ENCODE measurements at regions not wholly inside any gene's neighbourhood (a gene's known extent, or its start where the extent isn't known, plus 50 kb on each side); places are given as distances from the start of the nearest gene placed in this dataset.

GRCh38 chr17:74049167-74049966 lies 154.1 kb upstream of the RPL38 start:
- DNase-seq (ENCODE audit: low read depth) = no peak

- DNase-seq (ENCODE audit: low read depth) = no peak
These were observed 153.5 kb upstream of the RPL38 start for GRCh38 chr17:74049967-74050458.

DNA sequence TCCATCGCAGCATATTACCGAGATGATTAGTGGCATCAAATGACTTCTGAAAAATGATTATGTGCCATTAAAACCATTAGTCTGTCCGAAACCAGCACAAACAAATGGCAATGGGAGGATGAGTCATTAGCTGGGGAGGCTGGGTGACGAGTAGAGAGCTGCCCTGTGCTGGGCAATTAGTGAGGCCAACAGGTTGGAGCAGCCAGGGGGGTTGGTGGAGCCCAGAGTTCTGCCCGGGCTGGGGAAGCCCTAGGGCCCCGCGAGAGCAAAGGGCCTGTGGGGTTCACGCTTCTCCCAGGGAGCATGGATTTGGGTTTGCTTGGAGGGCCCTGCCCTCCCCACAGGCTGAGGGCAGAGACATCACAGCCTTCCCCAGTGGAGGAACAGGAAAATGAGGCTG lies 152.1 kb upstream of the RPL38 start:
- DNase-seq (ENCODE audit: low read depth) = no peak

DNA sequence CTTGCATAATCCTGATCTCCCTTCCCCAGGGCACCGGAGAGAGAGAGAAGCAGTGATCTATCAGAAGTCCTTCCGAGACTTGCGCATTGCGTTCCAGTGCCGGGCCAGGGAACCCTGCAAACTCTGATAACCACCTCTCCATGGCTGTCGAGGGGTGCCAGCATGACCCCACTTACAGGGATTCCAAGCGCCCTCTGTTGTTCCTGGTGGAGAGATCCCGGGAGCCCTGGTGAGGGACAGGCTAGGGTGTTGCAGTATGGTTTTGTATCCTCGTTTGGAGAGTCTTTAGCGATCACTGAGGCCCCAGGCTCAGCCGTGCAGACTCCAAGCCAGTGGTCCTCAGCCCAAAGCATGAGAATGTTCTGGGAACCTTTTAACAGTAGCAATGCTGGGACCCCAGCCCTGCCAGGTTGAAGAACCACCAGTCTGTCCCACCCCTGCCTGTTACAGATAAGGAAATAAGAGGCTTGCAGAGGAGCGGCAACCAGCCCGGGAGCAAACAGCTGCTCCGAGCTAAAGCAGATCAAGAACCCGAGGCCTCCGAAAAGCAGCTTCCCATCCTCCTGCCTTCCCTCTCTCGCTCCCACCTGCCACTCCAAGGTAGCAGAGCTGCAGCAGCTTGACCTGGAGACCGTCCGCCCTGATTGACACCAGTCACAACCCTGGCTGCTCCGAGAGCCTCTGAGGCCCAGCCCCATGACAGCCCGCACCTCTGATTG lies 150.3 kb upstream of the RPL38 start:
- DNase-seq (ENCODE audit: low read depth) = no peak

DNA sequence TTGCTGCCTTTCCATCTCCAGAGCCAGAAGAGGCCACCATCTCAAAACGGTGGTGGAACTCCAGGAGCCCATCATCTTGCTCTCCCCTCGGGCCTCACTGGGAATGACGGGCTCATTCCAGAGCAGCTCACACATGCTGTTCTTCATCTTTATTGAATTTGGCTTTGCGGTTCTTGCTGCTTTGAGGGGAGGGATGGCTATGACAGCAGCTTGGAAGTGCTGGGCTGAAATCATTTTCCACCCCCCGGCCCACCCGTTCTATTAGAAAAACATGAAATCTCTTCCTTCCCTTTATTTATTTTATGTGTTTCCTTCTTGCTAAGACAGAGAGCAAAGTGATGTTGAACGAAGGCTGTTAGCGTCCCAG lies 149.8 kb upstream of the RPL38 start:
- no peak for DNase-seq (ENCODE audit: low read depth)

DNA sequence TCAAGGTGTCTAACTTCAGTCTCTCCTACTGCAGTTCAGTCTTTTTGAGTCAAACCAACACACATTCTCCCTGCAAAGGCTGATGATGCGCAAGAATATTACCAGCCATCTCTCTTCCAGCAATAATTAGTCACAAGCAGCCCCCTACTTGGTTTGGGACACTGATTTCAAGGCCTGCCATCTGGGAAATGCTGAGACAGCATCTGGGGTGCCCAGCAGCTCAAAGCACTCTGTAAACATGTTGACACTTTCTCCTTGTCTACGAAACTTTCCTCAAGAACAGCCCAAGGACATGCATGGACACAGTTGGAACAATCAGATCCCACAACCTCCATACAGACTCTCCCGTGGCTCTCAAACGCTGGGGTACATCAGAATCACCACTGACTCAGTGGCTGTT lies 149.2 kb upstream of the RPL38 start:
- no peak for DNase-seq (ENCODE audit: low read depth)

DNA sequence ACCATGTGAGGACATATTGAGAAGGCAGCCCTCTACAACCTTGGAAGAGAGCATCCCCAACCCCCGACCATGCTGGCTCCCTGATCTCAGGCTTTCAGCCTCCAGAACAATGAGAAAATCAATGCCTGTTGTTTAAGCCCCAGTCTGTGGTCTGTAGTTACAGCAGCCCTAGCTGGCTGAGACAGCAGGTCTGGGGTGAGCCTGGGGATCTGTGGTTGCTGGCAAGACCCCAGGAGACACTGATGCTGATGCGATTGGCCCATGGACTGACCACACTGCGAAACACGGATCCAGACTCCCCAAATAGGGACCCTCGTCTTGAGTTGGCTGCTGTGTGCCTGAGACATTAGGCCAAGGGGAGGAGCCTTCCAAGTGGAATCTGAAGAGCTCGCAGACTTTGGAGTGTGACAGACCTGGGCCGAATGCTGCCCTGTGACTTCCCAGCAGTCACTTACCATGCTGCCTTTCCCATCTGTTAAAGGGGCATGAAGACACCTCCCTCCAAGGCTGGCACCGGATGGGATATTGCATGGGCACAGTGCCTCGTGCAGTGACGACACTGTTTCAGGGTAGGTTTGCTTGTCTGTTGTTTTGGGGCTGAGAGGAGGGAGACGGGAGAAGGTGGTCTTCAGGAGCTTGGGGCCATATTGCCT lies 147.8 kb upstream of the RPL38 start:
- DNase-seq (ENCODE audit: low read depth) = no peak

DNA sequence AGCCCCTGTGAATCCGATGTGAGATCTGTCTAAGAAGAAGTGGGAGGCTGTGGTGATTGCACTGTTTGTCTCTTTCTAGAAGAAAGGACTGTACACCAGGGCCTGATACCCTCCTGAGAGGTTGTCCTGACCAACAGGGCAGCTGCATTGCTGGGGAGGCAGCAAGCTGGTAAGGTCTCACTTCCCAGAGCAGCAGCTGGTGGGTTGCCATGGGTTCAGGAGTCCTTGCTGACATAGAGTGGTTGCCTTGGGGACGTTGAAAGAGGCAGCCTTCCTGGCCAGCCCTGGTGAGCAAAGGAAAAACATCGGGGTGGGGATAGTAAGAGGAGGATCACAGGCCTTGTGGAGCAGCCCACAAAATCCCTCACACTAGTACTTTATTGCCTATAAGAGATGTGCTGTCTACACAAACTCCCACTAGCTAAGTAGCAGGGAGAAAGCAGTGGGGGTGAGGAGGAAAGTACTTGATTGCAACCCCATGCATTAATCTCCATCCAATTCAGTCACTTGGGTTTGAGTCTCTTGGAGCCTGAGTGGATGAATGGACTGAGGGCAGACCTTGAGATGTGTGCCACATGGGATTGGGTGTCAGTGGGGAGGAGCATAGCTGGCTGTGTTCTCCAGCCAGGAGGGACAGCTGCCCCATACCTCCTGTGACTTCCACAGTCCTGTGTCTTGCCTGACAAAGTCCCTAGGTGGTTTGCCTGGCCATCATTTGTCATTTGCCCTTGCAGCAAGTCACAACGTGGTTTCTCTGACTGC lies 143.8 kb upstream of the RPL38 start:
- no peak for DNase-seq (ENCODE audit: low read depth)

- DNase-seq (ENCODE audit: low read depth) = no peak
These were observed 141.7 kb upstream of the RPL38 start for GRCh38 chr17:74061758-74062157.

DNA sequence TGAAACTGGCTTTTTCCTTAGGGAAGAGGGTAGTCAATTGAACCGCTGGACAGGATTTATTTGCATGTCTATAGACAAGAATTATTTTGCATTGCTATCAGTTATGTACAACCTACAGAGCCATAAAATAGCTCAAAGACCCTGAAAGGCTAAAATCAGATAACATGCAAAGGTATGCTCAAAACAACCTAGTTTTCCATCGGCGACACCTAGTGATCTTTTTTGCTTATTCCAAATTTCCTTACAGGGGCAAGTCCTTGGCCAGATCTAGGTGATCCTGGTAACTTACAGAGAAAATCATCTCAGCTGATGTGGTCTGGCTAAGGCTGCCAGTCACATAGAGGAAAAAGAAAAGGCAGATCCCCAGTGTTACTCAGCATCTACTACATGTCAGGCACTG lies 141.2 kb upstream of the RPL38 start:
- DNase-seq (ENCODE audit: low read depth) = no peak

DNA sequence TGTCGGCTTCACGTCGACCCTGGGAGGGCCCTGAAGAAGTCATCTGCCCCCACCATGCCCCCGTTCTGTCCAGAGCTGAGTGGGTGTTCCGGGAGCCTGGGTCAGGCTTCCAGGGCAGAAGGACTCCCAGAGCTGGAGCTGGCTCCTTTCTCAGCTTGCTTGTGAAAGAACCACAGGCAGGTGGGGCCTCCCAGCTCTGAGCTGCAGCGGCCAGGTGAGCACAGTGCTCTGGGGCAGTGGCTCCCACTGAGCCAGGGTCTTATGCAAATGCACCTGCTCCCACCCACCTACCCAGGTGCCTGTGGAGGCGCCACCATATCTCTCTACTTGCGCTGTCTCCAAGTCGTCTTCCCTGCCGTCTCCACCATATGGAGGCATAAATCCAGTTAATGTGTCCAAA lies 140.0 kb upstream of the RPL38 start:
- DNase-seq (ENCODE audit: low read depth) = no peak

GRCh38 chr17:74070374-74070773 lies 133.1 kb upstream of the RPL38 start:
- no peak for DNase-seq (ENCODE audit: low read depth)

DNA sequence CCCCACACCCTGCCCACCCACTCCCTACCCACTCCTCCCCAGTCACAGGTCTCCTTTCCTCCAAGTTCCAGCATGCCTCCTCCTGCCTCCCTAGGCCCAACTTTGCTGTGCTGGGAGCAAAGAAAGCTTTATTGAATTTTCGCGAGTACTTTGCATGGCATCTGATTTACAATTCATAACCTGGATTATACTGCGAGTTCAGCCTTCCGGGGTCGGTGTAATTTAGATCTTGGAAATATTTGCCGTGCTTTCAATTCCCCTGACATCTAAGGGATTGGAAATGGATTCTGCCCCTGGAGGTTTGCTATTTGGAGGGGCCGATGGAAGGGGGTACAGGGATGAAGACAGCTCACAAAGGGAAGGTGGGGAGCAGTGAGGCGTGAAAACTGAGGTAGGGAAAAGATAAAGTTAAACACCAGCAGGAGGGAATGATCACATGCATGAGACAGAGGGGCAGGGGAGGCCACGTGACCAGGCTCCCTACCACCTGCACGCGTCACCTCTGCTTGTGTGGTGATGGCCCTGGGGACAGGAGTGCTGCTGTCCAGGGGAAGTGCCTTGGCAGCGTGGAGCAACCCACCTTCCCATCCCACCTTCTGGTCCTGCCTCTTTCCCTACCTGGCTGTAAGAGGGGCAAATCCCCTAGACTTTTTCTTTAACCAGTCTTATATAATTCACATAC lies 132.3 kb upstream of the RPL38 start:
- DNase-seq (ENCODE audit: low read depth) = no peak

GRCh38 chr17:74072340-74072739 lies 131.1 kb upstream of the RPL38 start:
- DNase-seq (ENCODE audit: low read depth) = no peak

DNA sequence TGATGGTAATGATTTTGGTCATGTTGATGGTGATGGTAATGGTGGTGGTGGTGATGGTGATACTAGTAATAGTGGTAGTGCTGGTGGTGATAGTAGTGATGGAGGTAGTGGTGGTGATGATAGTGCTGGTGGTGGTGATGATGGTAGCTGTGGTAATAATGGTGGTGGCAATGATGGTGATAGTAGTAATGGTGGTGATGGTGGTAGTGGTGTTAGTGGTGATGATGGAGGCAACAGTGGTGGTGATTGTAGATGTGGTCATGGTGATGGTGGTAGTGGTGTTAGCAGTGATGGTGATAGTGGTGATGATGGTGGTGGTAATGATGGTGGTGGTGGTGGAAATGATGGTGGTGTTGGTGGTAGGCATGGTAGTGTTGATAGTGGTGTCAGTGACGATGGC lies 127.0 kb upstream of the RPL38 start:
- no peak for DNase-seq (ENCODE audit: low read depth)

DNA sequence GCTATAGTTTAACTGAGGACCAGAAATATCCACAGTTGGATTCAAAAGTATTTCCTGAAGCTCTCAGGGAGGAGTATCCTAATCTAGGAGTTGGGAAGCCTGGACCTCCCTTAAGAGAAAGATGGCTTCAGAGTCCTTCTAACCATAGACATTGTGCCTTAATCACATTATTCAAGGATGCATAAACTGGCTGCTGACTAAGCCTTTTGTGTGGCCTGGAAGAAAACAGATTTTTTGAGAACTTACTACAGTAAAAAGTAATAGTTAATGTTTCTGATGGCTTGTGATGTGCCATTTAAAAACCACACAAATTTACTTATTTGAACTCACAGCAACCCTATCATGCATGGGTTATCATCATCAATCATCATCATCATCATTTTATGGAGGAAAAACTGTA lies 126.2 kb upstream of the RPL38 start:
- DNase-seq (ENCODE audit: low read depth) = no peak

DNA sequence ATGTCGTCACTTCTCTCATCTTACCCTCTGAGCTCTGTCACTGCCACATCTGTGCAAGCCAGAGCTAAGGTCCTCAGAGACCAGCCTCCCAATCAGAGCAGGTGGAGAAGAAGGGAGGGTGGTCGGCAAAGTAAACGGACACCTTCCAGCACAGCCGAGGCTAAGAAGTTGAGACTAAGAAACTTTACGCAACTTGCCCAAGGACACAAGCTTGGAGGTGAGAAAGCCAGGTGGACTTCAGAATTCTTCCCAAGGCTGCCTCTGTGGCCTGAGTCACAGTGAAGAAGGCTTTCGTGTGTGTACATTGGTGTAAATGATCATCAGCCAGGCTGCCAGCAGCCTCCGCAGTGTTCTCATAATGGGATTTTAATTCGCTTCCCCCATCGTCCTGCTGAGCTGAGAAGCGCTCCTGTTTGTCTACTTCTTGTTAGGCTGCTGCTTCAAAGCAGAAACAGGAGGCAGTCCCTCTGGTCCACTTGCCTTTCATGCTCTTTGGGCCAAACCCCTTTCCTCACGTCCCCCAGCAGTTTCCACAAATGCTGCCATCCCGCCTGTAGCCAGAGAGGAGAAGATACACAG lies 125.0 kb upstream of the RPL38 start:
- no peak for DNase-seq (ENCODE audit: low read depth)

DNA sequence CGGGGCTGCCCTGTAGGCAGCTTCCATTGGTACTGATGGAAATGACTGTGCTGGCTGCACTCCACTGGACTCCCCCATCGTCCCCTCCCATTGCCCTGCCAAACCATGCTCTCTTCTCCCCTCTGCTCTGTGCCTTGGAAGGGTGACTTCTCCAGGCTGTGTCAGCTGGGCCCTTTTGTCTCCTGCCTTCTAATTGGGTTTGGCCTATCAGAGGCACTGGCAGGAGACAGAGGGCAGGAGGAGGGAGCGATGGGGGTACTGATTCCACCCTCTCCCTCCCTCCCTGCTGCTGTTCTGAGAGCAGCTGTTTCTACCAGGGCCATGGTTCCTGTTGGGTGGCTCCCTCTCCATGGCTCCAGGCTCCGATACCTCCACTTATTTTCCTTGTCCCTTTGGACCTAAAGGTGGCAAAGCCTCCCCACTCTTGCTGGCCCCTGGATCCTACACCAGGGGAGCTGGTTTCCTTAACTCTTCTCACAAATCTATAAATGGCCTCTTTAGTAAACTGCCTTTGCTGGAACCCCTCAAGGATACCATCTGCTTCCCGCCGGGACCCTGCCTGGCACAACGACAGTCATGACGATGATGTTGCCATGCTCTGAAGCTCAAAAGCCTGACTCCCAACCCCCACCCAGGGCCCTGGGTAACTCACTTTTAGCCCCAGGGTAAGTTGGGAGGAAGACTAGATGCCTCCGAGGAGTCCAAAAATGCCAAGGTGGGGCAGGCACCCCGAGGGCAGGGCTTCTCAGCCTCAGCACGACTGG lies 123.8 kb upstream of the RPL38 start:
- no peak for DNase-seq (ENCODE audit: low read depth)

- DNase-seq (ENCODE audit: low read depth) = no peak
These were observed 122.6 kb upstream of the RPL38 start for GRCh38 chr17:74080656-74081582.

DNA sequence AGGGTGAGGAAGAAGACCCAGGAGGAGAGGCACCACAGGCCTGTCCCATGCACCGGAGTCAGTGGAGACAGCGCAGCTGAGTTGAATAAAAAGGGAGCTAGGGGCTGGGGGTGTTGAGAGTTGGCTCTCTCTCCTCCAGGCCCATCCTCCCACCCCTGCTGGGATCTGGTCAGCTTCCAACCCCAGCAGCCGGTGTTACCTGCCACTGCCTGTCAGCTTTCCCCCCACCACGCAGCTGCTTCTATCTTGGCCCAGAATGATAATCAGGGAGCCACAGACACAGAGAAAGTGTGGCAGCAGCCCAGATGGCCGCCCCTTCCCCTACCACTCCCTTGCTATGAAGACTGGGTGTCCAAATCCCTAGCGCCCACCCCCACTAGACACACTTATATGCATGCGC lies 120.6 kb upstream of the RPL38 start:
- no peak for DNase-seq (ENCODE audit: low read depth)

Measured in GM04503 (cell line).